HG03066 (cell line): ENCODE measurements at regions not wholly inside any gene's neighbourhood (a gene's known extent, or its start where the extent isn't known, plus 50 kb on each side); places are given as distances from the start of the nearest gene placed in this dataset.
A peak's percentile ranks its signal among the peaks of the same experiment; 100 is the strongest.

Experiments used
- ATAC-seq: cut with Tn5 transposase; IDR thresholded peaks from one replicate; pipeline ENCODE4 v1.9.1; 2021; ENCODE audit warnings: low read depth; ENCODE audit not compliant: unreplicated experiment

GRCh38 chr12:41778934-41779333, 365.7 kb downstream of the GXYLT1 start:
- no peak for ATAC-seq

- ATAC-seq, result no peak
Measured at GRCh38 chr12:41777064-41777790, 367.4 kb downstream of the GXYLT1 start.

- ATAC-seq, result no peak
Measured at GRCh38 chr12:41772478-41772877, 372.2 kb downstream of the GXYLT1 start.

- ATAC-seq, result peak; percentile 66
Measured at GRCh38 chr12:41769810-41770209, 374.9 kb downstream of the GXYLT1 start.

- ATAC-seq, result no peak
Measured at GRCh38 chr12:41768456-41768855, 376.2 kb downstream of the GXYLT1 start.

- no peak for ATAC-seq
Measured at GRCh38 chr12:41762691-41763090, 382.0 kb downstream of the GXYLT1 start.

- no peak for ATAC-seq
Measured at GRCh38 chr12:41745593-41745992, 399.1 kb downstream of the GXYLT1 start.

- ATAC-seq, result no peak
Measured at GRCh38 chr12:41743835-41744234, 400.8 kb downstream of the GXYLT1 start.

GRCh38 chr12:41739066-41739465, 405.6 kb downstream of the GXYLT1 start:
- no peak for ATAC-seq

- ATAC-seq, result no peak
Measured at GRCh38 chr12:41737423-41737822, 407.3 kb downstream of the GXYLT1 start.

- no peak for ATAC-seq
Measured at GRCh38 chr12:41736436-41736835, 408.2 kb downstream of the GXYLT1 start.

GRCh38 chr12:41731691-41732090, 413.0 kb downstream of the GXYLT1 start:
- no peak for ATAC-seq

- ATAC-seq, result no peak
Measured at GRCh38 chr12:41731061-41731460, 413.6 kb downstream of the GXYLT1 start.

GRCh38 chr12:41724216-41724615, 420.5 kb downstream of the GXYLT1 start:
- no peak for ATAC-seq

- no peak for ATAC-seq
Measured at GRCh38 chr12:41719214-41719613, 425.5 kb downstream of the GXYLT1 start.

GRCh38 chr12:41715256-41715655, 429.4 kb downstream of the GXYLT1 start:
- ATAC-seq, result no peak

GRCh38 chr12:41709463-41710285, 435.0 kb downstream of the GXYLT1 start:
- no peak for ATAC-seq

- ATAC-seq, result no peak
Measured at GRCh38 chr12:41709012-41709411, 435.7 kb downstream of the GXYLT1 start.

GRCh38 chr12:41706376-41706775, 438.3 kb downstream of the GXYLT1 start:
- no peak for ATAC-seq

GRCh38 chr12:41701943-41702601, 442.6 kb downstream of the GXYLT1 start:
- ATAC-seq, result no peak

GRCh38 chr12:41700940-41701339, 443.7 kb downstream of the GXYLT1 start:
- ATAC-seq, result no peak
